Gastrocnemius medialis (tissue), 4 donors: ENCODE measurements at regions not wholly inside any gene's neighbourhood (a gene's known extent, or its start where the extent isn't known, plus 50 kb on each side); places are given as distances from the start of the nearest gene placed in this dataset.
A peak's percentile ranks its signal among the peaks of the same experiment; 100 is the strongest.

ENCODE experiments used
- ATAC-seq, 2 donors: fragments of 150-250 bp; one replicate each; pipeline ENCODE4 v1.9.1; 2016
- DNase-seq, 2 donors: peaks; one replicate each; pipeline ENCODE4 v3.0.0-alpha.2; 2019
- H3K27ac ChIP-seq, 4 donors: fragments of 200-600 bp; sonication (generic); 1 replicate in 1 of 4; 2 replicates in 3 of 4; pipeline ENCODE4 v1.5.1; 2016 to 2018; ENCODE audit warnings: mild to moderate bottlenecking in 2 of 4, moderate library complexity in 1 of 4
- H3K27me3 ChIP-seq, 3 donors: fragments of 200-600 bp; sonication (generic) in 2 of 3; 1 replicate in 1 of 3; 2 replicates in 2 of 3; pipeline versions ENCODE4 v1.5.1 to v1.6.0; 2016 to 2019; ENCODE audit warnings: mild to moderate bottlenecking in 1 of 3, moderate library complexity in 1 of 3
- H3K36me3 ChIP-seq, 2 donors: fragments of 200-600 bp; sonication (generic) in 1 of 2; one replicate each; pipeline ENCODE4 v1.5.1; 2017 to 2018
- H3K4me1 ChIP-seq, 2 donors: fragments of 200-600 bp; sonication (generic) in 1 of 2; one replicate each; pipeline ENCODE4 v1.5.1; 2016 to 2017; ENCODE audit warnings: mild to moderate bottlenecking in 2 of 2
- H3K4me3 ChIP-seq, 4 donors: fragments of 200-600 bp; sonication (generic) in 3 of 4; 1 replicate in 1 of 4; 2 replicates in 3 of 4; pipeline ENCODE4 v1.5.1; 2016 to 2019; ENCODE audit warnings: mild to moderate bottlenecking in 2 of 4
- H3K9me3 ChIP-seq, 3 donors: fragments of 200-600 bp; sonication (generic) in 2 of 3; 1 replicate in 1 of 3; 2 replicates in 2 of 3; pipeline ENCODE4 v1.5.1; 2016 to 2019
- CTCF ChIP-seq, 5 experiments: fragments of 450-650 bp in 3 of 5; fragments of 200-600 bp in 2 of 5; sonication (generic) in 2 of 5; IDR thresholded peaks in 4 of 5; conservative IDR thresholded peaks in 1 of 5; 1 replicate in 4 of 5; 2 replicates in 1 of 5; pipeline ENCODE4 v1.5.1; 2016 to 2019; ENCODE audit warnings: antibody characterized with exemption in 5 of 5, mild to moderate bottlenecking in 3 of 5, moderate library complexity in 3 of 5
- POLR2A ChIP-seq, 2 donors: fragments of 450-650 bp; IDR thresholded peaks; one replicate each; pipeline ENCODE4 v1.6.1; 2017; ENCODE audit warnings: antibody characterized with exemption in 2 of 2, mild to moderate bottlenecking in 2 of 2, moderate library complexity in 2 of 2
- in situ Hi-C, 4 donors: fragments of 200-750 bp; cut with MboI; loops; one replicate each; pipeline versions ENCODE4 v1.15.0 to v1.8.0; 2017; ENCODE audit warnings: low sequenced_read_pairs in 4 of 4
- intact Hi-C: fragments of 100-400 bp; cut with DNase I; formaldehyde crosslinking; loops from one replicate; pipeline ENCODE4 v1.15.1; 2023; ENCODE audit warnings: low total_unique reads

- peaks cover 9 to 12% of the 10 kb centered on the region in 2 donors for H3K4me1 ChIP-seq
- H3K4me3 ChIP-seq, result no peak overlapping the region
- intact Hi-C loops (no loop called here), in situ Hi-C loops (no loop called here)
- ATAC-seq (no peak), DNase-seq (no peak)
- H3K9me3 ChIP-seq, result no peaks in the 10 kb centered on the region
- H3K27ac ChIP-seq, result no peak overlapping the region
- H3K36me3 ChIP-seq, result no peaks in the 10 kb centered on the region
- TF ChIP-seq POLR2A (IDR thresholded peaks at IDR 0.05) (no peak), CTCF (IDR thresholded peaks at IDR 0.05 in 4 of 5, conservative IDR thresholded peaks at IDR 0.05 in 1 of 5) (no peak)
- H3K27me3 ChIP-seq, result no peaks in the 10 kb centered on the region
Observed at GRCh38 chr2:147425437-147426029, 419.3 kb upstream of the ACVR2A start.

GRCh38 chr2:147424766-147425165, 420.1 kb upstream of the ACVR2A start:
- Histone ChIP-seq H3K9me3 (no peaks in the 10 kb centered on the region), H3K4me3 (no peak overlapping the region), H3K27ac (no peak overlapping the region), H3K27me3 (no peaks in the 10 kb centered on the region), H3K4me1 (peaks cover 9 to 12% of the 10 kb centered on the region in 2 donors), H3K36me3 (no peaks in the 10 kb centered on the region)
- DNase-seq, result no peak
- ATAC-seq, result peak; percentile 68 to 78
- TF ChIP-seq CTCF (IDR thresholded peaks at IDR 0.05 in 4 of 5, conservative IDR thresholded peaks at IDR 0.05 in 1 of 5) (no peak), POLR2A (IDR thresholded peaks at IDR 0.05) (no peak)
- in situ Hi-C loops, result no loop called here
- intact Hi-C loops, result no loop called here

- intact Hi-C loops, result no loop called here
- Histone ChIP-seq H3K4me1 (peaks cover 9 to 12% of the 10 kb centered on the region in 2 donors), H3K27ac (no peak overlapping the region), H3K4me3 (no peak overlapping the region), H3K9me3 (no peaks in the 10 kb centered on the region), H3K36me3 (no peaks in the 10 kb centered on the region), H3K27me3 (no peaks in the 10 kb centered on the region)
- in situ Hi-C loops, result no loop called here
- TF ChIP-seq POLR2A (IDR thresholded peaks at IDR 0.05), result no peak
- no peak for TF ChIP-seq CTCF (IDR thresholded peaks at IDR 0.05 in 4 of 5, conservative IDR thresholded peaks at IDR 0.05 in 1 of 5)
- no peak for ATAC-seq
- DNase-seq, result no peak
Observed at GRCh38 chr2:147420947-147421675, 423.7 kb upstream of the ACVR2A start.

- Histone ChIP-seq H3K4me1 (peaks cover 9 to 12% of the 10 kb centered on the region in 2 donors), H3K9me3 (no peaks in the 10 kb centered on the region), H3K27me3 (no peaks in the 10 kb centered on the region), H3K36me3 (no peaks in the 10 kb centered on the region), H3K4me3 (no peak overlapping the region), H3K27ac (no peak overlapping the region)
- ATAC-seq (no peak), DNase-seq (no peak)
- TF ChIP-seq POLR2A (IDR thresholded peaks at IDR 0.05), result no peak
- no peak for TF ChIP-seq CTCF (IDR thresholded peaks at IDR 0.05 in 4 of 5, conservative IDR thresholded peaks at IDR 0.05 in 1 of 5)
- in situ Hi-C loops, result no loop called here
- intact Hi-C loops, result no loop called here
Observed at GRCh38 chr2:147420517-147420916, 424.3 kb upstream of the ACVR2A start.
